Fibroblast of lung (primary cell): ENCODE measurements at regions not wholly inside any gene's neighbourhood (a gene's known extent, or its start where the extent isn't known, plus 50 kb on each side); places are given as distances from the start of the nearest gene placed in this dataset.

Experiments used
- DNase-seq, 2 donors: peaks; one replicate each; pipeline versions ENCODE4 v3.0.0 to v3.0.0-alpha.2; 2010; ENCODE audit warnings: low read depth in 2 of 2
- H2AFZ ChIP-seq: 2 replicates; pipeline ENCODE4 v1.5.1; 2012; ENCODE audit warnings: low read length, control low read depth, inconsistent platforms
- H3K27ac ChIP-seq: 2 replicates; pipeline ENCODE4 v1.5.1; 2011; ENCODE audit warnings: low read length, control low read depth; ENCODE audit not compliant: insufficient read depth
- H3K27me3 ChIP-seq: 2 replicates; pipeline ENCODE4 v1.5.1; 2011; ENCODE audit warnings: mild to moderate bottlenecking, low read length; ENCODE audit not compliant: control insufficient read depth, insufficient read depth
- H3K36me3 ChIP-seq: 2 replicates; pipeline ENCODE4 v1.5.1; 2011; ENCODE audit warnings: low read length; ENCODE audit not compliant: control insufficient read depth, insufficient read depth
- H3K4me1 ChIP-seq: 2 replicates; pipeline ENCODE4 v1.5.1; 2011; ENCODE audit warnings: low read length; ENCODE audit not compliant: control insufficient read depth, insufficient read depth; ENCODE audit errors: extremely low read depth
- H3K4me2 ChIP-seq: 2 replicates; pipeline ENCODE4 v1.5.1; 2011; ENCODE audit warnings: low read length, control low read depth; ENCODE audit not compliant: insufficient read depth; ENCODE audit errors: extremely low read depth
- H3K4me3 ChIP-seq, 4 experiments: fragments of 200-600 bp in 1 of 4; sonication (generic) in 1 of 4; replicated peaks in 1 of 4; 2 replicates each; pipeline ENCODE4 v1.5.1; 2011 to 2016; ENCODE audit warnings: low read length in 4 of 4, low read depth in 3 of 4, mild to moderate bottlenecking in 3 of 4, control low read depth in 2 of 4, inconsistent platforms in 1 of 4, mixed read lengths in 1 of 4; ENCODE audit not compliant: insufficient read depth in 1 of 4; ENCODE audit errors: control extremely low read depth in 1 of 4
- H3K79me2 ChIP-seq: 2 replicates; pipeline ENCODE4 v1.5.1; 2012; ENCODE audit warnings: mild to moderate bottlenecking, low read length, inconsistent platforms; ENCODE audit not compliant: control insufficient read depth, insufficient read depth
- H3K9ac ChIP-seq: 2 replicates; pipeline ENCODE4 v1.5.1; 2011; ENCODE audit warnings: mild to moderate bottlenecking, low read length, control low read depth; ENCODE audit not compliant: insufficient read depth
- H3K9me3 ChIP-seq: 2 replicates; pipeline ENCODE4 v1.5.1; 2012; ENCODE audit warnings: low read depth, low read length; ENCODE audit not compliant: control insufficient read depth, insufficient read depth
- H4K20me1 ChIP-seq: 2 replicates; pipeline ENCODE4 v1.5.1; 2011; ENCODE audit warnings: low read length; ENCODE audit not compliant: control insufficient read depth, insufficient read depth; ENCODE audit errors: extremely low read depth
- EZH2 ChIP-seq: IDR thresholded peaks from 2 replicates; pipeline ENCODE4 v1.5.1; 2012; ENCODE audit warnings: low read length, control low read depth, mild to moderate bottlenecking; ENCODE audit errors: missing control alignments
- TF ChIP-seq, protein P1 (sequence below), 2 donors: IDR thresholded peaks in 1 of 2; conservative IDR thresholded peaks in 1 of 2; 1 replicate in 1 of 2; 2 replicates in 1 of 2; pipeline ENCODE4 v1.5.1; 2011 to 2012; ENCODE audit warnings: low read length in 2 of 2, control low read depth in 1 of 2, inconsistent platforms in 1 of 2, low read depth in 1 of 2, mild to moderate bottlenecking in 1 of 2

- H3K4me2 ChIP-seq: no peak overlapping the region
- no peaks in the 10 kb centered on the region for H3K36me3 ChIP-seq
- H3K9ac ChIP-seq: no peak overlapping the region
- no peak overlapping the region for H2AFZ ChIP-seq
- H3K4me1 ChIP-seq: no peaks in the 10 kb centered on the region
- H3K27me3 ChIP-seq: no peaks in the 10 kb centered on the region
- no peak overlapping the region for H3K27ac ChIP-seq
- DNase-seq: peak in 1 of 2 donors; percentile 18
- H3K4me3 ChIP-seq: no peak overlapping the region
- H3K9me3 ChIP-seq: no peaks in the 10 kb centered on the region
- H4K20me1 ChIP-seq: no peaks in the 10 kb centered on the region
- H3K79me2 ChIP-seq: no peaks in the 10 kb centered on the region
- TF ChIP-seq, protein P1, sequence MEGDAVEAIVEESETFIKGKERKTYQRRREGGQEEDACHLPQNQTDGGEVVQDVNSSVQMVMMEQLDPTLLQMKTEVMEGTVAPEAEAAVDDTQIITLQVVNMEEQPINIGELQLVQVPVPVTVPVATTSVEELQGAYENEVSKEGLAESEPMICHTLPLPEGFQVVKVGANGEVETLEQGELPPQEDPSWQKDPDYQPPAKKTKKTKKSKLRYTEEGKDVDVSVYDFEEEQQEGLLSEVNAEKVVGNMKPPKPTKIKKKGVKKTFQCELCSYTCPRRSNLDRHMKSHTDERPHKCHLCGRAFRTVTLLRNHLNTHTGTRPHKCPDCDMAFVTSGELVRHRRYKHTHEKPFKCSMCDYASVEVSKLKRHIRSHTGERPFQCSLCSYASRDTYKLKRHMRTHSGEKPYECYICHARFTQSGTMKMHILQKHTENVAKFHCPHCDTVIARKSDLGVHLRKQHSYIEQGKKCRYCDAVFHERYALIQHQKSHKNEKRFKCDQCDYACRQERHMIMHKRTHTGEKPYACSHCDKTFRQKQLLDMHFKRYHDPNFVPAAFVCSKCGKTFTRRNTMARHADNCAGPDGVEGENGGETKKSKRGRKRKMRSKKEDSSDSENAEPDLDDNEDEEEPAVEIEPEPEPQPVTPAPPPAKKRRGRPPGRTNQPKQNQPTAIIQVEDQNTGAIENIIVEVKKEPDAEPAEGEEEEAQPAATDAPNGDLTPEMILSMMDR (conservative IDR thresholded peaks at IDR 0.05 in 1 of 2, IDR thresholded peaks at IDR 0.05 in 1 of 2; ENCODE audit: low read depth in 1 of 2, low read length in 2 of 2): no peak
- no peak for TF ChIP-seq EZH2
Observed at GRCh38 chr13:86673931-86674431, 874.8 kb upstream of the SLITRK6 start.

DNA sequence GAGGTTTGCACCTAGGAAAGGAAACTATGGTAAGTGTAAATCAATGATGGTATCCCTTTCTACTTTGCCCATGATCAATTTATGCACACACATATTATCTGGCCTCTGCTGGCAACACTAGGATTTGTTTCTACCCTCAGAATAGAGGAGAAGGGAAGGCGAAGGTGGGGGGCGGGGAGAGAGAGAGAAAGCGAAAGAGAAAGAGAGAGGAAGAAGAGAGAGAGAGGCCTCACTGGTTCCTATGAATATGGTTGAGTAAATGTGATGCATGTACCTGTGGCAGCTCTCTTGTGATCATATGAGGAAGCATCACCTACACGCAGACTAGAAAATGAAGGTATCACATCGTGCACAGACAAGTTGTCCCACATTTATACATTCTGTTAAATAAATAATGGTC, 882.0 kb upstream of the SLITRK6 start:
- Histone ChIP-seq H4K20me1 (no peaks in the 10 kb centered on the region), H2AFZ (no peak overlapping the region), H3K4me3 (no peak overlapping the region), H3K9ac (no peak overlapping the region), H3K27ac (no peak overlapping the region), H3K36me3 (no peaks in the 10 kb centered on the region), H3K4me1 (no peaks in the 10 kb centered on the region), H3K9me3 (no peaks in the 10 kb centered on the region), H3K4me2 (no peak overlapping the region), H3K79me2 (no peaks in the 10 kb centered on the region), H3K27me3 (no peaks in the 10 kb centered on the region)
- DNase-seq: no peak
- TF ChIP-seq, protein P1 (conservative IDR thresholded peaks at IDR 0.05 in 1 of 2, IDR thresholded peaks at IDR 0.05 in 1 of 2; ENCODE audit: low read depth in 1 of 2, low read length in 2 of 2): no peak
- no peak for TF ChIP-seq EZH2

DNA sequence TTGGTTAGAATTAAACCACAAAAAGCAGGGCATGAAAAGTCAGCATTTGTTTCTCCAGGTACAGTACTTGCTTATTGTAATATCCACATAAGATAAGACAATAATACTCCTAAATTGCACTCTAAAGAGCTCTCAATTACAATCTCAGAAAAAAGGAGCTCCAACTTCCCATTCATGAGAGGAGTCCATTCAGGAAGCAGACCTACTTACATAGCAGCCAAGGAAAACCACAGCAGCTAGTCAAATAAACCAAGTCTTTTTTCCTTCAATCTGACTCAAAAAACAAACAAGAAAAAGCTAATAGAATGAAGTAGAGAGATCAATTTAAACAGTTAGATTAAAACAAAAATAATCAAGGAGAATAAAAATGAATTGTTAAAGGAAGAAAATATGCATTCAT, 885.2 kb upstream of the SLITRK6 start:
- H4K20me1 ChIP-seq: no peaks in the 10 kb centered on the region
- DNase-seq: peak; percentile 37 to 66
- no peaks in the 10 kb centered on the region for H3K36me3 ChIP-seq
- no peak overlapping the region for H3K4me2 ChIP-seq
- TF ChIP-seq EZH2: no peak
- TF ChIP-seq, protein P1 (conservative IDR thresholded peaks at IDR 0.05 in 1 of 2, IDR thresholded peaks at IDR 0.05 in 1 of 2; ENCODE audit: low read depth in 1 of 2, low read length in 2 of 2): no peak
- no peaks in the 10 kb centered on the region for H3K4me1 ChIP-seq
- H3K9me3 ChIP-seq: no peaks in the 10 kb centered on the region
- no peaks in the 10 kb centered on the region for H3K79me2 ChIP-seq
- H3K27ac ChIP-seq: no peak overlapping the region
- no peaks in the 10 kb centered on the region for H3K27me3 ChIP-seq
- no peak overlapping the region for H2AFZ ChIP-seq
- no peak overlapping the region for H3K4me3 ChIP-seq
- H3K9ac ChIP-seq: no peak overlapping the region
